Endothelial cell of umbilical vein (primary cell): ENCODE measurements at regions not wholly inside any gene's neighbourhood (a gene's known extent, or its start where the extent isn't known, plus 50 kb on each side); places are given as distances from the start of the nearest gene placed in this dataset.

Source experiments
- BruUV-seq: library from RNA; stranded (reverse); fragments of 400-500 nt; replicated peaks from 2 replicates; lab custom pipeline; 2021; lab: Mats Ljungman, UMichigan
- CTCF ChIA-PET: fragments of 300-600, 350-600 bp; sonication (Branson Sonifier 250); formaldehyde crosslinking; loops from one replicate; lab custom pipeline; 2021; ENCODE audit warnings: antibody characterized with exemption, inconsistent platforms; lab: Charles Lee
- POLR2A ChIA-PET: fragments of 300-600, 350-600 bp; sonication (Branson Sonifier 250); formaldehyde crosslinking; loops from one replicate; lab custom pipeline; 2021; ENCODE audit warnings: antibody characterized with exemption, inconsistent platforms; lab: Charles Lee
- DNase-seq: peaks from one replicate; pipeline ENCODE4 v3.0.0-alpha.2; 2011; ENCODE audit warnings: low read depth, low spot score
- FAIRE-seq: peaks from 2 replicates; lab custom pipeline; 2011; peaks lifted over from hg19 to GRCh38; lab: Jason Lieb, UNC
- H2AFZ ChIP-seq: 2 replicates; pipeline ENCODE4 v1.6.0; 2012; ENCODE audit warnings: low read depth, low read length, control low read depth, inconsistent platforms
- H3K27ac ChIP-seq: 2 replicates; pipeline ENCODE4 v1.5.1; 2011; ENCODE audit warnings: low read depth, mild to moderate bottlenecking, control low read depth, low read length, moderate library complexity; ENCODE audit not compliant: insufficient read depth
- H3K27me3 ChIP-seq, 2 experiments: 2 replicates each; pipeline versions ENCODE4 v1.6.0 to v1.6.1; 2011; ENCODE audit warnings: low read length in 2 of 2, mixed read lengths in 1 of 2; ENCODE audit not compliant: control insufficient read depth in 2 of 2, insufficient read depth in 2 of 2
- H3K36me3 ChIP-seq, 2 experiments: 2 replicates in 1 of 2; 3 replicates in 1 of 2; pipeline ENCODE4 v1.5.1; 2011; ENCODE audit warnings: low read length in 2 of 2, mild to moderate bottlenecking in 1 of 2, moderate library complexity in 1 of 2; ENCODE audit not compliant: control insufficient read depth in 2 of 2, insufficient read depth in 2 of 2; ENCODE audit errors: extremely low read depth in 1 of 2
- H3K4me1 ChIP-seq: 3 replicates; pipeline ENCODE4 v1.5.1; 2011; ENCODE audit warnings: mild to moderate bottlenecking, low read length; ENCODE audit not compliant: control insufficient read depth, insufficient read depth; ENCODE audit errors: extremely low read depth
- H3K4me2 ChIP-seq: 2 replicates; pipeline ENCODE4 v1.6.1; 2011; ENCODE audit warnings: low read length, control low read depth, mixed read lengths; ENCODE audit not compliant: insufficient read depth
- H3K4me3 ChIP-seq, 3 experiments: fragments of 200-600 bp in 1 of 3; sonication (generic), shearing (Covaris generic) in 1 of 3; replicated peaks in 1 of 3; 2 replicates each; pipeline ENCODE4 v1.5.1; 2011 to 2016; ENCODE audit warnings: control low read depth in 3 of 3, low read length in 3 of 3, mild to moderate bottlenecking in 2 of 3, inconsistent platforms in 1 of 3, low read depth in 1 of 3, moderate library complexity in 1 of 3; ENCODE audit not compliant: insufficient read depth in 1 of 3
- H3K79me2 ChIP-seq: 2 replicates; pipeline ENCODE4 v1.6.0; 2012; ENCODE audit warnings: low read length, inconsistent platforms; ENCODE audit not compliant: control insufficient read depth, insufficient read depth
- H3K9ac ChIP-seq: replicated peaks from 2 replicates; pipeline ENCODE3; 2011; ENCODE audit warnings: low read length, control low read depth; ENCODE audit not compliant: insufficient read depth; ENCODE audit errors: extremely low read depth
- H3K9me1 ChIP-seq: replicated peaks from 3 replicates; pipeline ENCODE4 v1.6.0; 2011; ENCODE audit warnings: mild to moderate bottlenecking, low read length; ENCODE audit not compliant: control insufficient read depth, insufficient read depth; ENCODE audit errors: extremely low read depth
- H3K9me3 ChIP-seq: replicated peaks from 2 replicates; pipeline ENCODE4 v1.5.1; 2012; ENCODE audit warnings: low read length, inconsistent platforms; ENCODE audit not compliant: control insufficient read depth, insufficient read depth
- H4K20me1 ChIP-seq: replicated peaks from 2 replicates; pipeline ENCODE3; 2011; ENCODE audit warnings: mild to moderate bottlenecking, low read length; ENCODE audit not compliant: control insufficient read depth, insufficient read depth; ENCODE audit errors: extremely low read depth
- CTCF ChIP-seq, 2 donors: IDR thresholded peaks; 1 replicate in 1 of 2; 2 replicates in 1 of 2; pipeline ENCODE4 v1.5.1; 2011; ENCODE audit warnings: low read length in 2 of 2, mild to moderate bottlenecking in 2 of 2, moderate library complexity in 2 of 2, control low read depth in 1 of 2, inconsistent platforms in 1 of 2, low read depth in 1 of 2; ENCODE audit not compliant: insufficient read depth in 1 of 2; ENCODE audit errors: extremely low read depth in 1 of 2
- EZH2 ChIP-seq: IDR thresholded peaks from 2 replicates; pipeline ENCODE4 v1.6.1; 2012; ENCODE audit warnings: borderline replicate concordance, low read depth, mild to moderate bottlenecking, moderate library complexity, low read length, inconsistent platforms; ENCODE audit not compliant: severe bottlenecking
- FOS ChIP-seq: IDR thresholded peaks from 2 replicates; pipeline ENCODE4 v1.6.1; 2011; ENCODE audit warnings: mild to moderate bottlenecking, low read length, moderate library complexity, borderline replicate concordance; ENCODE audit not compliant: insufficient read depth
- GATA2 ChIP-seq: IDR thresholded peaks from 2 replicates; pipeline ENCODE4 v1.7.0; 2011; ENCODE audit warnings: low read depth, mild to moderate bottlenecking, moderate library complexity, mixed read lengths, low read length; ENCODE audit not compliant: insufficient read length, insufficient read depth
- JUN ChIP-seq: IDR thresholded peaks from 2 replicates; pipeline ENCODE4 v1.6.1; 2011; ENCODE audit warnings: borderline replicate concordance, low read depth; ENCODE audit not compliant: insufficient read length, insufficient read depth
- MAX ChIP-seq: IDR thresholded peaks from 2 replicates; pipeline ENCODE4 v1.6.1; 2011; ENCODE audit not compliant: insufficient read depth, insufficient read length
- MYC ChIP-seq: IDR thresholded peaks from one replicate; pipeline ENCODE4 v1.6.1; 2011; ENCODE audit warnings: mild to moderate bottlenecking, low read depth, low read length
- POLR2A ChIP-seq: IDR thresholded peaks from 2 replicates; pipeline ENCODE4 v1.6.1; 2012; ENCODE audit warnings: low read depth, mild to moderate bottlenecking, control low read depth, low read length
- POLR2AphosphoS5 ChIP-seq: IDR thresholded peaks from 2 replicates; pipeline ENCODE4 v1.6.1; 2012; ENCODE audit warnings: low read depth, mild to moderate bottlenecking, control low read depth, low read length, moderate library complexity; ENCODE audit not compliant: insufficient read depth
- dilution Hi-C: fragments of 300-500 bp; cut with MboI; formaldehyde crosslinking; loops from one replicate; pipeline ENCODE4 v1.15.0; 2019; ENCODE audit warnings: low sequenced_read_pairs; ENCODE audit not compliant: extremely low pct_ligation_motif_present
- intact Hi-C: fragments of 100-400 bp; cut with micrococcal nuclease; formaldehyde crosslinking; loops from one replicate; pipeline ENCODE4 v1.10.0; 2022

- no TSS peak for BruUV-seq
- Histone ChIP-seq H3K9ac (no peak overlapping the region), H3K79me2 (no peaks in the 10 kb centered on the region), H4K20me1 (no peaks in the 10 kb centered on the region), H2AFZ (no peak overlapping the region), H3K27me3 (no peaks in the 10 kb centered on the region), H3K9me3 (no peaks in the 10 kb centered on the region), H3K27ac (no peak overlapping the region), H3K4me1 (no peaks in the 10 kb centered on the region), H3K9me1 (no peaks in the 10 kb centered on the region), H3K36me3 (no peaks in the 10 kb centered on the region), H3K4me3 (no peak overlapping the region), H3K4me2 (no peak overlapping the region)
- ChIA-PET CTCF (interaction anchor here (0.6 kb wide), 1 partner anchor 10 kb away, joined by 3 read pairs; no protein-coding TSS in a partner anchor), POLR2A (no interaction called here)
- dilution Hi-C loops (no loop called here), intact Hi-C loops (no loop called here)
- TF ChIP-seq JUN (no peak), GATA2 (no peak), MYC (no peak), POLR2AphosphoS5 (no peak), MAX (no peak), POLR2A (no peak), EZH2 (no peak), FOS (no peak), CTCF (IDR thresholded peaks at IDR 0.05; ENCODE audit: extremely low read depth in 1 of 2, insufficient read depth in 1 of 2, low read depth in 1 of 2, low read length in 2 of 2) (no peak)
- FAIRE-seq (no peak), DNase-seq (no peak)
Observed at GRCh38 chr11:119537306-119538253, 114.6 kb upstream of the THY1 start.
